SU-DHL-6 (cell line): ENCODE measurements at regions not wholly inside any gene's neighbourhood (a gene's known extent, or its start where the extent isn't known, plus 50 kb on each side); places are given as distances from the start of the nearest gene placed in this dataset.

Source experiments
- H2AFZ ChIP-seq: fragments of 200-600 bp; sonication (generic); 2 replicates; pipeline ENCODE4 v1.6.1; 2014; ENCODE audit warnings: low read depth, mild to moderate bottlenecking, moderate library complexity, mixed read lengths, antibody characterized with exemption, low read length; ENCODE audit not compliant: severe bottlenecking
- H3F3A ChIP-seq: fragments of 200-600 bp; shearing (Covaris generic); 2 replicates; pipeline ENCODE4 v1.6.0; 2016; ENCODE audit warnings: antibody characterized with exemption, mild to moderate bottlenecking; ENCODE audit not compliant: insufficient read depth
- H3K27ac ChIP-seq: fragments of 200-600 bp; sonication (generic); 2 replicates; pipeline ENCODE4 v1.5.1; 2016; ENCODE audit warnings: low read depth, mild to moderate bottlenecking, low read length, moderate library complexity, mixed read lengths
- H3K27me3 ChIP-seq: fragments of 200-600 bp; sonication (generic), shearing (Covaris generic); 2 replicates; pipeline ENCODE4 v1.6.0; 2014; ENCODE audit warnings: mild to moderate bottlenecking, low read length
- H3K36me3 ChIP-seq: fragments of 200-600 bp; sonication (generic); 2 replicates; pipeline ENCODE4 v1.6.1; 2014; ENCODE audit warnings: mild to moderate bottlenecking, low read length, mixed read lengths
- H3K4me2 ChIP-seq: fragments of 300-600, 200-600 bp; shearing (Covaris generic), sonication (generic); 2 replicates; pipeline ENCODE4 v1.6.0; 2014; ENCODE audit warnings: low read length, low read depth, mild to moderate bottlenecking; ENCODE audit not compliant: poor library complexity, severe bottlenecking
- H3K4me3 ChIP-seq: fragments of 200-600 bp; sonication (generic); 2 replicates; pipeline ENCODE4 v1.5.1; 2014; ENCODE audit warnings: antibody characterized with exemption, low read length, mild to moderate bottlenecking, mixed read lengths; ENCODE audit not compliant: insufficient read depth, poor library complexity, severe bottlenecking
- H3K79me2 ChIP-seq: fragments of 200-600 bp; sonication (generic); 2 replicates; pipeline ENCODE4 v1.6.1; 2014; ENCODE audit warnings: mild to moderate bottlenecking, low read length, moderate library complexity; ENCODE audit not compliant: insufficient read depth
- H3K9ac ChIP-seq: fragments of 200-600 bp; sonication (generic); 2 replicates; pipeline ENCODE4 v1.7.0; 2014; ENCODE audit warnings: mild to moderate bottlenecking, low read length
- H3K9me2 ChIP-seq: fragments of 200-600 bp; sonication (generic); replicated peaks from 2 replicates; pipeline ENCODE4 v1.6.1; 2014; ENCODE audit warnings: low read length; ENCODE audit not compliant: insufficient read depth
- H3K9me3 ChIP-seq: fragments of 200-600 bp; sonication (generic); 2 replicates; pipeline ENCODE4 v1.6.1; 2014; ENCODE audit warnings: low read length, mixed read lengths; ENCODE audit not compliant: insufficient read depth
- H4K20me1 ChIP-seq: fragments of 200-600 bp; sonication (generic); 2 replicates; pipeline ENCODE4 v1.6.1; 2014; ENCODE audit warnings: low read depth, mild to moderate bottlenecking, antibody characterized with exemption, low read length, moderate library complexity, mixed read lengths
- CTCF ChIP-seq: fragments of 200-600 bp; sonication (generic); IDR thresholded peaks from one replicate; pipeline ENCODE4 v1.5.1; 2017; ENCODE audit warnings: antibody characterized with exemption, mild to moderate bottlenecking, low read length, moderate library complexity; ENCODE audit not compliant: insufficient read depth, poor library complexity, severe bottlenecking
- EZH2phosphoT487 ChIP-seq: fragments of 200-600 bp; sonication (generic), shearing (Covaris generic); conservative IDR thresholded peaks from 2 replicates; pipeline ENCODE4 v1.6.1; 2018; ENCODE audit warnings: mild to moderate bottlenecking, antibody characterized with exemption, low read length, moderate library complexity, mixed read lengths

DNA sequence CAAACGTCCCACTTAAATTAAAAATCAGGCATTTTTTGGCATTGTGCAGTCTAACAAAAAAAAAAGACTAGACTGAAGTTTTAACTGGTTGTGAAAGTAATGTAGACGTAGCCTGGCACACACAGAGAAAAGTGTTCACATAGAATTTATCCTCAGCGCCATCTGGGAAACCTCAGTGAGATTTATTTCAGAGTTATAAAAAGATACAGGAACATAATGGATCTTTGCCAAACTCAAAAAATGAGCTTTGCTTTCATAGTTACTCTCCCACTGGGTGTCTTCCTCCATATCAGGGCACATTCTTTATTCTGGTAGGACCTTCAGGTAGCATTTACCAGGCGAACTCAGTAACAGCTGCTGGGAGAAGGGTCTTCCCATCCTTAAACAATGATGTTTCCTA, 532.4 kb upstream of the SALL3 start:
- TF ChIP-seq EZH2phosphoT487 (no peak), CTCF (no peak)
- Histone ChIP-seq H3K79me2 (no peaks in the 10 kb centered on the region), H3K27ac (no peak overlapping the region), H3K4me2 (no peak overlapping the region), H3F3A (no peaks in the 10 kb centered on the region), H3K9me2 (no peaks in the 10 kb centered on the region), H2AFZ (no peak overlapping the region), H4K20me1 (no peaks in the 10 kb centered on the region), H3K9ac (no peak overlapping the region), H3K36me3 (no peaks in the 10 kb centered on the region), H3K4me3 (no peak overlapping the region), H3K27me3 (no peaks in the 10 kb centered on the region), H3K9me3 (peaks cover 9% of the 10 kb centered on the region; the same call in 1 of the 2 replicates)

- no peaks in the 10 kb centered on the region for H4K20me1 ChIP-seq
- H3F3A ChIP-seq = no peaks in the 10 kb centered on the region
- H3K27ac ChIP-seq = no peak overlapping the region
- peak; percentile 13 for TF ChIP-seq CTCF
- no peak for TF ChIP-seq EZH2phosphoT487
- H3K9ac ChIP-seq = no peak overlapping the region
- H3K27me3 ChIP-seq = no peaks in the 10 kb centered on the region
- H3K36me3 ChIP-seq = no peaks in the 10 kb centered on the region
- H3K79me2 ChIP-seq = no peaks in the 10 kb centered on the region
- H3K4me2 ChIP-seq = no peak overlapping the region
- no peak overlapping the region for H2AFZ ChIP-seq
- H3K9me2 ChIP-seq = no peaks in the 10 kb centered on the region
- peaks cover 9% of the 10 kb centered on the region; the same call in 1 of the 2 replicates for H3K9me3 ChIP-seq
- no peak overlapping the region for H3K4me3 ChIP-seq
Observed at GRCh38 chr18:78448106-78448505, 531.5 kb upstream of the SALL3 start.

DNA sequence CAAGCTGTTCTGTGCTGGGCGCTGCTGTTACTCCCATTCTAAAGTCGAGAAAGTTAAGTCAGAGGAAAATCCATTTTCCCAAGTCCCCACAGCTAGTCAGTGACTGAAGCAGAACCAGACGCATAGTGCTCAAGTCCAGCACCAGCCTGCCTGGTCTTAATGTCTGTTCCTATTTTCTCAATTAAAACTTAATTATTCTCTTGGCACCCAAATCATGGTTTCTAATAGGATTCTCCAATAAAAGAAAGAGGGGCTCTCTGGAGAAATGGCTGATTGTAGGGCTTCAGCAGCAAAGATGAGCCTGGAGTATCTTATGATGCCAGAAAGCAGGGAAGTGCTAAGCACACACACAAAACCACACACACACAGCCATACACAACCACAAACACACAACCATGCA, 531.0 kb upstream of the SALL3 start:
- Histone ChIP-seq H3K27ac (no peak overlapping the region), H2AFZ (no peak overlapping the region), H3F3A (no peaks in the 10 kb centered on the region), H3K79me2 (no peaks in the 10 kb centered on the region), H3K9me2 (no peaks in the 10 kb centered on the region), H3K4me3 (no peak overlapping the region), H3K27me3 (no peaks in the 10 kb centered on the region), H3K4me2 (no peak overlapping the region), H3K9ac (no peak overlapping the region), H4K20me1 (no peaks in the 10 kb centered on the region), H3K9me3 (peaks cover 9% of the 10 kb centered on the region; the same call in 1 of the 2 replicates), H3K36me3 (no peaks in the 10 kb centered on the region)
- no peak for TF ChIP-seq CTCF
- TF ChIP-seq EZH2phosphoT487 = no peak
